ENCODE measurements at regions not wholly inside any gene's neighbourhood (a gene's known extent, or its start where the extent isn't known, plus 50 kb on each side); places are given as distances from the start of the nearest gene placed in this dataset.

GRCh38 chr11:25456211-25456610, 875.7 kb upstream of the ANO3 start:
- no peak for TF ChIP-seq CTCF (IDR thresholded peaks at IDR 0.05)
- no peak for TF ChIP-seq EP300 (IDR thresholded peaks at IDR 0.05)
- no peak for TF ChIP-seq POLR2A (IDR thresholded peaks at IDR 0.05; ENCODE audit: low read depth)
- no peak for TF ChIP-seq POLR2AphosphoS5 (IDR thresholded peaks at IDR 0.05)
